HEK293 (cell line): ENCODE measurements at regions not wholly inside any gene's neighbourhood (a gene's known extent, or its start where the extent isn't known, plus 50 kb on each side); places are given as distances from the start of the nearest gene placed in this dataset.

Experiments used
- SALL2 ChIP-seq: fragments of 450-650 bp; formaldehyde crosslinking; IDR thresholded peaks from 2 replicates; pipeline ENCODE4 v1.5.0; 2017; ENCODE audit warnings: missing biosample characterization, mild to moderate bottlenecking, missing genetic modification characterization, borderline replicate concordance
- ZBTB1 ChIP-seq: fragments of 450-650 bp; formaldehyde crosslinking; IDR thresholded peaks from 2 replicates; pipeline ENCODE4 v1.5.1; 2016; ENCODE audit warnings: missing biosample characterization, missing genetic modification characterization
- ZBTB7A ChIP-seq: fragments of 450-650 bp; formaldehyde crosslinking; IDR thresholded peaks from 2 replicates; pipeline ENCODE4 v1.5.1; 2016; ENCODE audit warnings: low read depth, missing biosample characterization, missing genetic modification characterization
- ZFP41 ChIP-seq: fragments of 450-650 bp; formaldehyde crosslinking; IDR thresholded peaks from 2 replicates; pipeline ENCODE4 v1.5.1; 2016; ENCODE audit warnings: missing biosample characterization, missing genetic modification characterization, borderline replicate concordance
- ZNF248 ChIP-seq: fragments of 450-650 bp; formaldehyde crosslinking; IDR thresholded peaks from 2 replicates; pipeline ENCODE4 v1.5.1; 2017; ENCODE audit warnings: missing biosample characterization, missing genetic modification characterization
- ZNF501 ChIP-seq: fragments of 450-650 bp; formaldehyde crosslinking; IDR thresholded peaks from 2 replicates; pipeline ENCODE4 v1.5.1; 2016; ENCODE audit warnings: missing biosample characterization, missing genetic modification characterization
- ZNF747 ChIP-seq: fragments of 450-650 bp; formaldehyde crosslinking; IDR thresholded peaks from 2 replicates; pipeline ENCODE4 v1.5.1; 2016; ENCODE audit warnings: missing biosample characterization, missing genetic modification characterization
- ZNF830 ChIP-seq: fragments of 450-650 bp; IDR thresholded peaks from 2 replicates; pipeline ENCODE4 v1.5.0; 2018; ENCODE audit warnings: missing biosample characterization, missing genetic modification characterization, low read depth, mild to moderate bottlenecking, moderate library complexity
- TF ChIP-seq, protein P1 (sequence below): fragments of 450-650 bp; formaldehyde crosslinking; IDR thresholded peaks from 2 replicates; pipeline ENCODE4 v1.5.1; 2016; ENCODE audit warnings: missing biosample characterization, missing genetic modification characterization

DNA sequence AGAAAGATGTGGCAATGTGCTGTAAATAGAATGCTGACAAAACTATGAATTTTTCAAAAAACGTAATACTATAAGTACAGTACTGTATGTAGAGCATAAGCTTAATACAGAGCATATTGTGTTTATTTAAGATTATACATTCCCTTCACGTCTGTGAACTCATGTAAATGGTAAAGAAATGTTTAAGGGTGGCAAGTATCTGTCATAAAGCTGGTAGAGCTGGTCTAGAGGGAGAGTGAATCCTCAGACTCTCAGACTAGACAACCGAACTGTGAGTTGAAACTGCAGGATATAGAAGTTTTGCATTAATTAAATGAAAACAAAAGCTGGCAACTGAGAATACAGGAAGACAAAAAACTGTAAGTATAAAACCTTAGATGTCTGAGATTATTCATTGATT is 87.3 kb upstream of the ANXA1 start:
- TF ChIP-seq, protein P1, sequence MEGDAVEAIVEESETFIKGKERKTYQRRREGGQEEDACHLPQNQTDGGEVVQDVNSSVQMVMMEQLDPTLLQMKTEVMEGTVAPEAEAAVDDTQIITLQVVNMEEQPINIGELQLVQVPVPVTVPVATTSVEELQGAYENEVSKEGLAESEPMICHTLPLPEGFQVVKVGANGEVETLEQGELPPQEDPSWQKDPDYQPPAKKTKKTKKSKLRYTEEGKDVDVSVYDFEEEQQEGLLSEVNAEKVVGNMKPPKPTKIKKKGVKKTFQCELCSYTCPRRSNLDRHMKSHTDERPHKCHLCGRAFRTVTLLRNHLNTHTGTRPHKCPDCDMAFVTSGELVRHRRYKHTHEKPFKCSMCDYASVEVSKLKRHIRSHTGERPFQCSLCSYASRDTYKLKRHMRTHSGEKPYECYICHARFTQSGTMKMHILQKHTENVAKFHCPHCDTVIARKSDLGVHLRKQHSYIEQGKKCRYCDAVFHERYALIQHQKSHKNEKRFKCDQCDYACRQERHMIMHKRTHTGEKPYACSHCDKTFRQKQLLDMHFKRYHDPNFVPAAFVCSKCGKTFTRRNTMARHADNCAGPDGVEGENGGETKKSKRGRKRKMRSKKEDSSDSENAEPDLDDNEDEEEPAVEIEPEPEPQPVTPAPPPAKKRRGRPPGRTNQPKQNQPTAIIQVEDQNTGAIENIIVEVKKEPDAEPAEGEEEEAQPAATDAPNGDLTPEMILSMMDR (tag by site-specific recombination): no peak
- TF ChIP-seq ZBTB1 (tag by site-specific recombination): no peak
- no peak for TF ChIP-seq ZFP41 (tag by site-specific recombination)
- TF ChIP-seq ZNF747: no peak
- no peak for TF ChIP-seq ZNF501 (tag by site-specific recombination)
- TF ChIP-seq ZNF830 (tag by site-specific recombination): no peak
- TF ChIP-seq ZNF248: no peak
- no peak for TF ChIP-seq ZBTB7A
- TF ChIP-seq SALL2: no peak
